ENCODE measurements at regions not wholly inside any gene's neighbourhood (a gene's known extent, or its start where the extent isn't known, plus 50 kb on each side); places are given as distances from the start of the nearest gene placed in this dataset.
A peak's percentile ranks its signal among the peaks of the same experiment; 100 is the strongest.
"Not testable (repeated sequence)": the region's sequence is repeated elsewhere in the genome, so short reads cannot be mapped to it uniquely, and the experiment has no call there.

DNA sequence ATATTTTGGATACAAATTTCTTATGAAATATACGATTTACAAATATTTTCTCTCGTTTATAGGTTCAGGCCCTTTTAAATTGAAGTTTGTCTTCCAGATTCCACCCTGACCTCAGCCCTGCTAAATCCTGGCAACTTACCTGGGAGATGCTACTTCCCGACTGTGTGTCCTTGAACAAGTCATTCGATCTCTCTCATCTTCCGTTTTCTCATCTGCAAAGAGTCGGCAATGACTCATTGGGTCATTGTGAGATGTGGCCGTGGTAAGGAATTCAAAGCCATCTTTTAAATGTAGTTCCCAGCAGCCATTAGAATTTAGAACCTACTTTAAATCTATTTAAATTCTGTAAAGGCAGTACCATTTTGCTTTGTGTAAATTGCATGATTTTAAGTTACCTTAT lies 72.5 kb downstream of the LHX2 start:
- no peak for DNase-seq (ENCODE audit: low spot score)

DNA sequence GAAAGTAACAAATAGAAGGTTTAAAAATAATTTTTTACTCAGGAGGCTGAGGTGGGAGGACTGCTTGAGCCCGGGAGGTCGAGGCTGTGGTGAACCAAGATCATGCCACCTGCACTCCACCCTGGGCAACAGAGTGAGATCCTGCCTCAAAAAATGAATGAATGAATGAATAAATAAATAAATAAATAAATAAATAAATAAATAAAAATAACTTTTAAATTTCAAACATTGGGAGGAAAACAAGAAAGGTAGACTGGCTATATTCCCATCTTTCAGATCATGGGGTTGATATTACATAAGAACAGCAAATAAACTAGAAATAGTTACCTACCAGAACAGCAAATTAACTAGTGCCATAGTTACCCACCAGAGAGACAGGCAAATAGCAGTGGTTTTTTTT lies 75.7 kb downstream of the LHX2 start:
- no peak for DNase-seq (ENCODE audit: low spot score)

DNA sequence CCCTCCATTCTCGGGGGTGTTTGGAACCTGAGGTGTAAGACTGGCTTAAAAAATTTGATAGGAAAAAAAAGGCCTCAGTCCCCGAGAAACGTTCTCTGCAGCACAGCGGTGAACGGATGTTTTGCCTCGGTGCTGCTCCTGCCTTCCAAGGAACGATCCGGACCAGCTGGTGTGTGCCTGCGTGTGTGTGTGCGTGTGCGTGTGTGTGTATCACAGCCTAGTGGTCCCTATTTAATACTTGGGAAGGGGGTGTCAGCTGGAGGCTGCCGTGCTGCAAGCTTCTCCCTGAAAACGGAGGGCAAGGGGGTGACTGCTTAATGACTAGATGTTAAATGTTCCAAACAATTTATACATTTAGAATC lies 76.9 kb downstream of the LHX2 start:
- no peak for DNase-seq (ENCODE audit: low spot score)

DNA sequence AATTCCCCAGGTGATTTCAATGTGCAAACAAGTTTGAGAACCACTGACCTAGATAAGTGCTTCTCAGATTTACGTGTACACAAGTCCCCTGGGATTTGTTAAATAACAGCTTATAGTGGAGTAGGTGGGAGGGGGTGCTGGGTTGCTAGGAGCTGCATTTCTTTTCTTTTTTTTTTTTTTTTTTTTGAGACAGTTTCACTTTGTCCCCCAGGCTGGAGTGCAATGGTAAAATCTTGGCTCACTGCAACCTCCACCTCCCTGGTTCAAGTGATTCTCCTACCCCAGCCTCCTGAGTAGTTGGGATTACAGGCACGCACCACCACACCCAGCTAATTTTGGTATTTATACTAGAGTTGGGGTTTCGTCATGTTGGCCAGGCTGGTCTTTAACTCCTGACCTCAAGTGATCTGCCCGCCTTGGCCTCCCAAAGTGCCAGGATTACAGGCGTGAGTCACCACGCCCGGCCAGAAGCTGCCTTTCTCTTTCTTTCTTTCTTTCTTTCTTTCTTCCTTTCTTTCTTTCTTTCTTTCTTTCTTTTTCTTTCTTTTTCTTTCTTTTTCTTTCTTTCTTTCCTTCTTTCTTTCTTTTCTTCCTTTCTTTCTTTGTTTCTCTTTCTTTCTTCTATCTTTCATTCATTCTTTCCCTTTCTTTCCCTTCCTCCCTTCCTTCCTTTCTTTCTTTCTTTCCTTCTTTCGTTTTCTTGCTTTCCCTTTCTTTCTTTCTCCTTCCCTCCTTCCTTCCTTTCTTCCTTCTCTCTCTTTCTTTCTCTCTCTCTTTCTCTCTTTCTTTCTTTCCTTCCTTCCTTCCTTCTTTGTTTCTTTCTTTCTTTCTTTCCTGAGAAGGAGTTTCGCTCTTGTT lies 78.3 kb downstream of the LHX2 start:
- not testable (repeated sequence) for DNase-seq (ENCODE audit: low spot score)

DNA sequence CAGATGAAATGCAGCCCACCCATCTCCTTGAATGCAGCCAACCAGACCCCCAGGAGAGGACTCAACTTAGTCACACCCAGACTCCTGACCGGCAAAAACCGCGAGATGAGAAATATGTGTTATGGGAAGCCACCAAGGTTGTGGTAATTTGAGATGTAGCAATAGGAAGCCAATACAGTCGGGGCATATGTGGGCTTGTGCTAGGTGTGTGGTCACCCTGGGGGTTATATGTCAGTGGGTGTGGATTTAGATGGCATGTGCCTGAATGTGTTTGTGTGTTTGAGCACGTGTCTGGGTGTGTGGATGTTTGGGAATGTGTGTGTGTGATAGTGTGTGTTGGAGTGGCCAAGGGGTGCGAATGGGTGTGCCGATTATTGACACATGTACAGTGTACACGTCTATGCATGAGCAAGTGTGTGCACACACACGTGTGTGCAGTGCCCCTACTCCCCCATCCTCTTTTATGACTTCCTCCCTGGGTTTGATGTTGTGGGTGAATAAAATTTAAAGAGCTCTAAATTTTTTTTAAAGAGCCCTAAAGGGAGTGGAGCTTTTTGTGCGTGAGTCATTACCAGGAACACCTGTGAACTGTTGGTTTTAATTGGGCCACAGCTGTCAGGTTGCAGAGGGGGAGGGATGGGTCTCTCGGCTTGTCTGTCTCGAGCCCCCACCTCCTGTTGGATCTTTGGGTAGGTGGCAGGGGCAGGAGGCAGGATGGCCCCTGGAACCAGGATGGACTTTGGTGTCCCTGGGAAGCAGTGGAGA lies 86.8 kb downstream of the LHX2 start:
- no peak for DNase-seq (ENCODE audit: low spot score)

DNA sequence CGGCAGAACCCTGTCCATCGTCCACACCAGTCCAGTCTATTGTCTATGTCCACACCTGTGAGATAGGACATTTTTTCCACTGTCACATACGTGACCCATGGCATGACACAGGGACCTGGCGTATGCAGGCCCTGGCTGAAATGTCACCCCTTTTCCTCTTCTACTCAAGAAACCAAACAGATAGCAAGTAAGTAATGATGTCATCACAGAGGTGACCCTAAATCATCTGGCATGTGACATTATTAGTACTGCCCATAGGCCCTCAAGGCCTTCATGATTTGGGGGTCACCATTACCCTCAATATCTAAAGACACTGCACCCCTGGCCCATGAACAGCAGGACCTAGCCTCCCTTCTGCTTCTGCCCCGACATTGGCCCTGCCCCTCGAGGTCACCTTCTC lies 88.3 kb downstream of the LHX2 start:
- no peak for DNase-seq (ENCODE audit: low spot score)

DNA sequence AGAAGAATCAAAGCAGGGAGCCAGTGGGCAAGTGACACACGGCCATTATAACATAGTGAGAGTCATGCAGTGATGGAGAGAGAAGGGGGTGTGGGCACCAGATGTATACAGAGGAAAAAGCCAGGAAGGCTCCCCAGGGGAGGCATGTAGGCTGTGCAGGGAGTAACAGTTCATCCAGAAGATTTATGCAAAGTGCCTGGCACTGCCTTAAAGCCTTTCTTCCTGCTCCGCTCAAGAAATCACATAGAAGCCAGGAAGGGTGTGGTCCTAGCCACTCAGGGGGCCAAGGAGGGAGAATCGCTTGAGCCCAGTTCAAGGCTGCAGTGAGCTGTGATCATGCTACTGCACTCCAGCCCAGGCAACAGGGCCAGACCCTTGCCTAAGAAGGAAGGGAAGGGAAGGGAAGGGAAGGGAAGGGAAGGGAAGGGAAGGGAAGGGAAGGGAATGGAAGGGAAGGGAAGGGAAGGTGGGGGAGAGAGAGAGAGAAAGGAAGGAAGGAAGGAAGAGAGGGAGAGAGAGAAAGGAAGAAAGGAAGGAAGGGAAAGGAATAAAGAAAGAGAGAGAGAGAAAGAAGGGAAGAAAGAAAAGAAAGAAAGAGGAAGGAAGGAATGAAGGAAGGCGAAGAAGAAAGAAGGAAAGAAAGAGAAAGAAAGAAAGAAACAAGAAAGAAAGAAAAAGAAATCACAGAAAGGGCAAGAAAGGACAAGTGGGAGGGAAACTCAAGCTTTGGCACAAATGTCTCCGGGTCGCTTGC lies 89.8 kb downstream of the LHX2 start:
- no peak for DNase-seq (ENCODE audit: low spot score)

DNA sequence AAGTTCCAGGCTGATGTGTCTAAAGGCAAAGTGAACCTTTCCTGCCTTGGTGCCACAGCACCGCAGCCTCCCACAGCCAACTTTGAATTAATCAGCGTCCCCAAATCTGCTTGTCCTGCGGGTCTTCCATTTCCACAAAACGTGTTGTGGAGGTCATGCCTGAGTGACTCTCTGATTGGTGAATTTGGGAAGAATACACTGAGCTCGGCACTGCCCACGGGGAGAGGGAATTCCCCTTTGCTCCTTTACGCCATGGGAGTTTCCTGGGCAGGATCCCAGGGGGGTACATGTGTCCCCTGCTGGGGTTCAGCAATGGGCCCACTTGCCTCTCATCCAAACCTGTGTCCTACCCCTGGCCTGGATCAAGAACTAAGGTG lies 90.4 kb downstream of the LHX2 start:
- no peak for DNase-seq (ENCODE audit: low spot score)

DNA sequence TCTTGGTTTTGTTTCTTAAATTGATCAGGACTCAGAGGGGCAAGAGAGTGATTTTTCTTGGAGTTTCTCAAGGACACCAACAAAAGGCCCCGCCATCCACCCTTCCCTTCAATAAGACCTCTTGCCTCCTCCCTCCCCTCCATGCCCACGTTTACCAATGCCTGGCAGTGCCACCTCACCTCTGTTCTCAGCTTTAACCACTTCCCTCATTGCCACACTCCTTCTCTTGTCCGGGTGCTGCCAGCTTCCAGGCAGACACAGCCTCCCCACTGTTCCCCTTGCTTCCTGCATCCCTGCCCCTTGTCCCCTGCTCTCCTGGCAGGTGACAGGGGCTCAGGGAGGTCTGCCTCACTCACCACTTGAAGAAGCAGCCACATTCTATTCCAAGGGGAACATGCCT lies 90.8 kb downstream of the LHX2 start:
- no peak for DNase-seq (ENCODE audit: low spot score)

DNA sequence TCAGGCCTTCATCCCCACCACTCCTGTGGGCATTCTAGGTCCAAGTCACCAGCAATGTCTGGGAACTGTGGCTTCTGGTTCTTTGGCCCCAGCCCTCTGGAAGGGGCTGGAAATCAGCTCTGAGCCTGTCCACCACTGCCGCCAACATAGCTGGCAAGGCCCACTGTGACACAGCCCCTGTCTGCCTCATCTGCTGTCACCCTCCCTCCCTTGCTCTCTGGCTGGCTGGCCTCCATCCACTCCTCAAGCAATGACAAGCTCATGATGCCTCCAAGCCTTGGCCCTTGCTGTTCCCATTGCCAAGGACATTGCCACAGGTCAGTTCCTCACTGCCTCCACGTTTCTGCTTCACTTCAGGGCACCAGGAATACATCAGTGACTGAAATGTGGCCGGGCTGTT lies 93.7 kb downstream of the LHX2 start:
- DNase-seq (ENCODE audit: low spot score) = no peak

DNA sequence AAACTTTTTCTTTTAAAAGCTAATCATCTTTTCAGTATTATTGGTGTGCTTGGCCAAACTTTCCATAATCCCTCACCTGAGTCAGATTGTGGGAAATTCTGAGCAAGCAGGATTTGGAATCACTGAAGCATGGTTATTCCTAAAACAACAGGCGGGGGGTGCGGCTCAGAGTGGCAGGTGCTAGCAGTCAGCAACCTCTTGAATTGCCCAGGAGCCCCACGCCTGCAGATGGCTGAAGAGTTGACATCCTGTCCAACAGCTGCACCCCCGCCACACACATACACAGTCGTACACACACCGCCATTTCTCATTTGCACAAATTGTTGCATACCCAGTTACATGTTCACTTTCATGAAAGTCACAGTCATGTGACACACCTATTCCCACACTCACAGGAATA lies 96.6 kb downstream of the LHX2 start:
- DNase-seq (ENCODE audit: low spot score) = no peak

DNA sequence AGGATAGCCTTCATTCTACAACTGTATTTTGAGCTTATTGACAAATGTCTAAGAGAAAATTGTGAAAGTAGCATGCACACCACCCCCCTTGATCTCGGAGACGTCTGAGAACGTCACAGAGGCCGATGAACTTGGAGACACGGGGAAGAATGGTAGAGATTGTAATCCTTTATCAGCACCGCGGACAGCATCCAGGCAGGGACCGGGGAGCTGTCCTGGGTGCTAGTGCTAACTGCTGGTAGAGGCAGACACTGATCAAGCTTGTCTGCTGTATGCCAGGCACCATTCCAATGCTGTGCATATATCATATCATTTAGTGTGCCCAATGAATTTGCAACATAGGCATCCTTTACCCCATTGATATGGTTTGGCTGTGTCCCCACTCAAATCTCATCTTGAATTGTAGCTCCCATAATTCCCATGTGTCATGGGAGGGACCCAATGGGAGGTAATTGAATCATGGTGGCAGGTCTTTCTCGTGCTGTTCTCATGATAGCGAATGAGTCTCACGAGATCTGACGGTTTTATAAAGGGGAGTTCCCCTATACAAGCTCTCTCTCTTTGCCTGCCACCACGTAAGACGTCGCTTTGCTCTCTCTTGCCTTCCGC lies 98.8 kb downstream of the LHX2 start:
- peak; percentile 82 for DNase-seq (ENCODE audit: low spot score)

DNA sequence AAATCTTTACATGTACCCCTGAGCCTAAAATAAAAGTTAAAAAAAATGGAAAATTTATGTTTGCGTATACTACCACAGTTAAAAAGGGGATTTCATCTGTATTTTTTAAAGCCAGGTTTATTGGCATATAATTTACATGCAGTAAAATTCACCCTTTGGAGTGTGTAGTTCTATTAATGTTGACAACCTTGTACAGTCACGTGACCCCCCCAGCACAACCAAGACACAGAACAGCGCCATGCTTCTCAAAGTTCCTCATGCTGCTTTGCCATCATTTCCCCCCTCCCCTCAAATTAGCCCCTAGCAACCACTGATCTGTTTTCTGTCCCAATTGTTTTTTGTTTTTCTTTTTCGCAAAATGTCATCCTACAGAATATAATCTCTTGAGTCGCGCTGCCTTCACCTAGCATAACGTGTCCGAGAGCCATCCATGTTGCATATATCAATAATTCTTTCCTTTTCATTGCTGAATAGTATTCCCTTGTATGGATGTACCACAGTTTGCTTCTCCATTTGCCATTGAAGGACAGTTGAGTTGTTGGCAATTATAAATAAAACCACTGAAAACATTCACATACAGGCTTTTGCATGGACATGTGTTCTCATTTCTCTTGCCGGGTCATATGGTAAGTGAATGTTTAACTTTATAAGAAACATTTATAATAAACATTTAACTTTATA lies 105.3 kb downstream of the LHX2 start:
- no peak for DNase-seq (ENCODE audit: low spot score)

DNA sequence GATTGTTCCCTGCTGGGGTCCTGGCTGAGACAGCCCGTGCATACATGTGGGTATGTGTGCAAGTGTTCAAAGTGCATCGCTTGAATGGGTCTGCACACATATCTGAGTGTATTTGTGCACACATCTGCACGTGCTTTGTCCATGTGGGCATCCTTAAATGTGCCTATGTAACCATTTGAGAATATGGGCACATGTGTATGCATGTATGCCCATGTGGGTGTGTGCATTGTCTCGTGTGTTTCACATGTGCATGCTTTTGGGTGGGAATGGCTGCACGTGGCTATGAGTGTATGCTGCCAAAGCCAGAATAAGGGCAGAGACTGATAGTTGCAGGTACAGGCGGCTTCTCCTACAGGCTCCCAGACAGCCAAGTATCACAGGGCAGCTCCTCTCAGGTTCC lies 107.3 kb downstream of the LHX2 start:
- DNase-seq (ENCODE audit: low spot score) = no peak

DNA sequence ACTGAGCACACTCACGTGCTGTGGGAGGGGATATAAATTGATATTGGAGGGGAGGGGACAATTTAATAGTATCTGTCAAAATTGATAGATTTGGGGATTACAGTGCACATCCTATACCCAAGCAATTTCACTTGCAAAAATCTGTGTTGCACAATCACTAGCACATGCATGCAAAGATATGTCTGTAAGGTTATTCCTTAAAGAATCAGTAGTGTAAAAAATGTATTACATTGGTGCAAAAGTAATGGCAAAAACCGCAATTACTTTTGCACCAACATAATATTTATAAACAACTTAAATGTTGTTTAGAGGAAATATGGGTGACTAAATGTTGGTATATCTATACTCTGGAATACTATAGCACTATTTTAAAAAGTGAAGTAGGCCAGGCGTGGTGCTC lies 108.7 kb downstream of the LHX2 start:
- DNase-seq (ENCODE audit: low spot score) = no peak

DNA sequence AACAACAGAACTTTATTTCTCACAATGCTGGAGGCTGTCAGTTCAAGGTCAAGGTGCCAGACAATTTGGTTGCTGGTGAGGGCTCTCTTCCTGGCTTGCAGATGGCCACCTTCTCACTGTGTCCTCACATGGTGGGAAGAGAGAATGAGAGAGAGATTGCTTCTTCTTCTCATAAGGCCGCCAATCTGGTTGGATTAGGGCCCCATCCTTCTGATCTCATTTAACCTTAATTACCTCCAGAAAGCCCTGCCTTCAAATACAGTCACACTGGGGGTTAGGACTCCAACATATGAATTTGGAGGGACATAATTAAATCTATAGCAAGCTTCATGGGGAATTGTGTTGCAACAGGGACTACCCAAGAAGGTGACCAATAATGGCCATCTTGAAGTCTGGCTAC lies 110.2 kb downstream of the LHX2 start:
- no peak for DNase-seq (ENCODE audit: low spot score)

DNA sequence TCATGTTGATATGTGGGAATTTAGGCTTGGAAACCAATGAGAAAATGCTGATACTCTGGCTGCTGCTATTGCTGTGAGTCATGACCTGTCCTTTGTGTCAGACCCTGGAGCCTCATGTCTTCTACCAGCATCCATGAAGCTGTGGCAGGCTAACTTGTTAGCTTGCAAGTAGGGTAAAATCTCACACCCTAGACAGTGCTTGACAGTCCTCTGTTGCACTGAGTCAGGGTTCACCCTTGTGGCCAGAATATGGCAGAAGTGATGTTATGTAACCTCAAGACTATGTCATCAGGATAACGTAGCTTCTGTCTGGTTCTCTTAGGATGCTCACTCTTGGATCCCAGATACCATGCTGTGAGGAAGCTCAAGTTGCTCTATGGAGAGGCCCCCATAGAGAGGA lies 110.8 kb downstream of the LHX2 start:
- DNase-seq (ENCODE audit: low spot score) = no peak

DNA sequence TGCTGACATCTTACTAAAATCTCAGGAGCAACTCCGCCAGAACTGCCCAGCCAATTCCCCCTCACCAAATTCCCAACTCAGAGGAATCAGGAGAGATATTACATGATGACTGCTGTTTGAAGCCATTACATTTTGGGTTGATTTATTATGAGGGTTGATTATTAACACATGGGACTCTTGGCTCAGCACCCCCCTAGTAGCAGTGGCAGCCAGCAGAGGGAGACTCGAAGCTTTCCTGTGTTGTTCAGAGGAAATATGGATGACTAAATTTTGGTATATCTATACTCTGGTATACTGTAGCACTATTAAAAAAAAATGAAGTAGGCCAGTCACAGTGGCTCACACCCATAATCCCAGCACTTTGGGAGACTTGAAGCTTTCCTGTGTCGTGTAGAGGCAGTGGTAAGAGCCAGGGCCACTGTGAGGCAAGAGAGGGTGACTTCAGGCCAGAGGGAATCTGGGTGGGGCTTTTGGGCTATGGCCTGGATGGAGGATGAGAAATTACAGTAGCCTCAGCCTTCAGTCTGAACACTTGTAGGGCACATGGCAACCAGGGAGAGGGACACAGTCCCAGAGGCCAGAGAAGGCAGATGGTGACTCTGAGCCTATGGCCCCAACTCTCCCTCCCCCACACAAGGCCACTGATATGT lies 111.4 kb downstream of the LHX2 start:
- no peak for DNase-seq (ENCODE audit: low spot score)

DNA sequence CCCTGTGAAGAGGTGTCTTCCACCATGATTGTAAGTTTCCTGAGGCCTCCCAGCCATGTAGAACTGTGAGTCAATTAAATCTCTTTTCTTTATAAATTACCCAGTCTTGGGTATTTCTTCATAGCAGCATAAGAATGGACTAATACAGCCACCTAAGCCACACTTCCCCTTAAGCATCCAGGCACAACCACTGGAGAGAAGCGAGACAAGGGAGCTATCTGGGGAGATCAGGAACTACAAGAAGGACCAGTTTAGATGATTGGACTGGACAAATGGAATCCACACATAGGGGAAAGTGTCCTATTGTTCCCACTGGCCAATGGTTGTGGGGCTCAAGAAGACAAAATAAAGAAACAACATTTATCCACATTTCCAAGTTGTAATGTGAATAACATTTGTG lies 112.1 kb downstream of the LHX2 start:
- not testable (repeated sequence) for DNase-seq (ENCODE audit: low spot score)

DNA sequence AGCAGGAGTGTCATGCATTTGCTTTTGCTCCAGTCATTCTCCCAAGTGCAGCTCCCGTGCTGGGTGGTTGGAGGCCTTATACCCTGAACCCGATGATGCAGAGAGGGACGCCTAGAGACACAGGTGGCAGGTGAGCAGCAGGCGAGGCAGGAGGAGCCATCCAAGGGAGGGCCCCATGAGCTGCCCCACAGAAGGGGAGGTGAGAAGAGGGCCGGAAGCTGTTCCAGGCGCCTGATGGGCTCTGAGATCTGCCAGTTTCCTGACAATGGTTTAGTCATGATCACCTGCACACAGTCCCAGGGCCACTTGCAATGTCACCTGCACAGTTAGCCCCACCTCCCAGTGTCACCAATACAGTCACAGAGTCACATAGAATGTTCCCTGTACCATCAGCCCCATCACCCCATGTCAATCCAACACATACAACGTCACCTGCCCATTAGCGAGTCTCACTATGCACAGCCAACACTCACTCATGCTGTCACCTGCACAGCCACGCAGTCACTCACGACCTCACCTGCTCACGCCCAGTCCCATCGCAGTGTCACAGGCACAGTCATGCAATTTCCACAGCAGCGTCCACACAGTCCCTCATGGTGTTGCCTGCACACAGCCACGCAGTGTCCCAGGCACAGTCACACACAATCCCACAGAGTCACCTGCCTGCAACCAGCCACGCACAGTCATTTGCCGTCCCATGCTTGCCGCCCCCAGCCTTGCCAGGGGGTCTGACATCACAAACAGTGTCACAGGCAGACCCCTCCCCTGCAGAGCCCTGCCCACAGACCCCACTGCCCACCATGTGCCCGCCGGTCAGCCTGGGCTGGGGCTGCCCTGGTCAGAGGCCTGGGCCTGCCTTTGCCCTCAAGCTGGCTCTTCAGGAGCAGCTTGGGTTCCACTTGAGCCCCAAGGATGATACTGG lies 113.4 kb downstream of the LHX2 start:
- no peak for DNase-seq (ENCODE audit: low spot score)

Measured in left forelimb (tissue), 1 donor.